GM12892 (cell line): ENCODE measurements at regions not wholly inside any gene's neighbourhood (a gene's known extent, or its start where the extent isn't known, plus 50 kb on each side); places are given as distances from the start of the nearest gene placed in this dataset.

Experiments used
- DNase-seq: peaks from one replicate; pipeline ENCODE4 v3.0.0; 2011; ENCODE audit not compliant: insufficient read length
- FAIRE-seq: peaks from 2 replicates; lab custom pipeline; 2011; peaks lifted over from hg19 to GRCh38; lab: Jason Lieb, UNC
- POLR2A ChIP-seq: IDR thresholded peaks from 2 replicates; pipeline ENCODE4 v1.6.1; 2011; ENCODE audit warnings: low read depth, low read length, control low read depth
- POLR2AphosphoS5 ChIP-seq: IDR thresholded peaks from 2 replicates; pipeline ENCODE4 v1.6.1; 2011; ENCODE audit warnings: low read depth, low read length, control low read depth
- TAF1 ChIP-seq: IDR thresholded peaks from 2 replicates; pipeline ENCODE4 v1.6.1; 2011; ENCODE audit warnings: low read depth, mild to moderate bottlenecking, control low read depth, low read length, borderline replicate concordance

GRCh38 chr7:132733860-132734259 is 157.6 kb upstream of the PLXNA4 start:
- FAIRE-seq, result no peak
- TF ChIP-seq POLR2A (no peak), POLR2AphosphoS5 (no peak)

GRCh38 chr7:132732321-132732865 is 156.1 kb upstream of the PLXNA4 start:
- TF ChIP-seq POLR2AphosphoS5, result no peak
- TF ChIP-seq TAF1, result no peak
- no peak for TF ChIP-seq POLR2A
- DNase-seq (no peak), FAIRE-seq (no peak)

More at GRCh38 chr7:132733860-132734259, 157.6 kb upstream of the PLXNA4 start:
- DNase-seq, result no peak

GRCh38 chr7:132730105-132730504 is 153.8 kb upstream of the PLXNA4 start:
- no peak for FAIRE-seq
- TF ChIP-seq POLR2AphosphoS5 (no peak), TAF1 (no peak), POLR2A (no peak)
- DNase-seq, result no peak

DNA sequence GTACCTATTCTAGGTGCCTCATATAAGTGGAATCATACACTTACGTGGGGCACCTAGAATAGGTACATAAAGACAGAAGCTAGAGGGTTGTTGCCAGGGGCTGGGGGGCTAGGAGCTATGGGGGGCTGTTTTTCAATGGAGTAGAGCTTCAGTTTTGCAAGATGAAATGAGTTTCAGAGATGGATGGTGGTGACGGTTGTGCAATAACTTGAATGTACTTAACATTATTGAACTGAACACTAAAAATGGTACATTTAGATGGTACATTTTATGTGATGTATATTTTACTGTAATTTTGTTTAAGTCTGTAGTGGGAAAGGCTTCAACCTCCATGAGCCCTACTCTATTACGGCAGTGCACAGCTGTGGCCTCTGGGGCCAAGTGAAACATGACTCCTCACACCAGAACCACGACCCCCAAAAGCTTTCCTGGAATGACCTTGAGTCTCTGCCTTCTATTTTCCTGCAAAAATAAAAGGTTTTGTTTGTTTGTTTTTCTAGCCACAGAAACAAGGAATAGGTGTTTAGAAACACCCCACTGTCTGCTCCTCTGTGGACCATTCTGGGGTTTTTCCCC is 147.3 kb upstream of the PLXNA4 start:
- FAIRE-seq (no peak), DNase-seq (no peak)
- no peak for TF ChIP-seq TAF1
- no peak for TF ChIP-seq POLR2A
- TF ChIP-seq POLR2AphosphoS5, result no peak

GRCh38 chr7:132720835-132721234 is 144.6 kb upstream of the PLXNA4 start:
- TF ChIP-seq POLR2AphosphoS5 (no peak), POLR2A (no peak), TAF1 (no peak)
- no peak for FAIRE-seq
- DNase-seq, result no peak

DNA sequence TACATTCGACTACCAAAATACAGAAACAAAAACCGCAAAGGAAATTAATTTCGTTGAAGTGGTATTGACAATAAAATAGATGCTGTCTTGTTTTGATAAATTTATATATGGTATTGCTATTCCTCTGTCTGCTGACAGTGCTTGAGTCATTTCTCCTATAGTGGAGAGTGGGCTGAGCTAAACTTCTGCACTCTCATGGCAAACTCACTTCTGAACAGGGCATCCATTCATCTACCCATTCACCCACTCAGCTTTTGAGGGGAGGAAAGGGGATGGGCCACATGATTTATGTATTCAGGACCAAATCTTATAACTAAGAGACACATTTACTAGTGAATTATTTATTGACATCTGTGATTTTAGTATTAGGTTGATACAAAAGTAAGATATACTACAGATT is 137.6 kb upstream of the PLXNA4 start:
- DNase-seq, result no peak
- TF ChIP-seq POLR2AphosphoS5, result no peak
- no peak for TF ChIP-seq POLR2A
- no peak for TF ChIP-seq TAF1
- FAIRE-seq, result no peak

- FAIRE-seq, result no peak
- TF ChIP-seq POLR2AphosphoS5, result no peak
- no peak for TF ChIP-seq POLR2A
- no peak for TF ChIP-seq TAF1
- DNase-seq, result no peak
Measured at GRCh38 chr7:132709971-132710567, 133.8 kb upstream of the PLXNA4 start.

DNA sequence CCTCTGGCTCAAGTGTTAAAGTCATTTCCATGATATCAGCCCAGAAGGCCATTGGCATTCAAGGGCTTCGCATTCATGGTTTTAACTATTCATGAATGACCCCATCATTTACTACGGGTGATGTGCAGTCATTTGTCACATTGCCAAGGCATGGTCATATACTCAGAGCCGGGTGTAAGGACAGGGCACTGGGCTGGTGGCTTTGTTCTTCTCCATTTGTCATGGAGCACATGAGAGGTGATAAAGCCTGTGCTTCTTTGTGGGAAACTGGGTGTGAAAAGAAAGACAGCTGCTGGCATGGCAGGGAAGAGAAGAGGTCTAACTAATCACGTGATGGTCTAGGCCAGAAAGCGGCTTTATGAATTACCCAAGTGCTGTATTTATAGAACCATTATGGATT is 132.2 kb upstream of the PLXNA4 start:
- no peak for DNase-seq
- no peak for TF ChIP-seq TAF1
- TF ChIP-seq POLR2AphosphoS5, result no peak
- TF ChIP-seq POLR2A, result no peak
- FAIRE-seq, result no peak

- DNase-seq, result no peak
- TF ChIP-seq TAF1 (no peak), POLR2A (no peak), POLR2AphosphoS5 (no peak)
- FAIRE-seq, result no peak
Measured at GRCh38 chr7:132705146-132705545, 128.9 kb upstream of the PLXNA4 start.

GRCh38 chr7:132703742-132704141 is 127.5 kb upstream of the PLXNA4 start:
- FAIRE-seq, result no peak
- no peak for TF ChIP-seq POLR2AphosphoS5
- no peak for TF ChIP-seq POLR2A
- TF ChIP-seq TAF1, result no peak
- no peak for DNase-seq

GRCh38 chr7:132697003-132697402 is 120.7 kb upstream of the PLXNA4 start:
- DNase-seq (no peak), FAIRE-seq (no peak)
- TF ChIP-seq POLR2A (no peak), POLR2AphosphoS5 (no peak), TAF1 (no peak)

GRCh38 chr7:132696332-132696731 is 120.1 kb upstream of the PLXNA4 start:
- TF ChIP-seq TAF1 (no peak), POLR2AphosphoS5 (no peak), POLR2A (no peak)
- FAIRE-seq (no peak), DNase-seq (no peak)

DNA sequence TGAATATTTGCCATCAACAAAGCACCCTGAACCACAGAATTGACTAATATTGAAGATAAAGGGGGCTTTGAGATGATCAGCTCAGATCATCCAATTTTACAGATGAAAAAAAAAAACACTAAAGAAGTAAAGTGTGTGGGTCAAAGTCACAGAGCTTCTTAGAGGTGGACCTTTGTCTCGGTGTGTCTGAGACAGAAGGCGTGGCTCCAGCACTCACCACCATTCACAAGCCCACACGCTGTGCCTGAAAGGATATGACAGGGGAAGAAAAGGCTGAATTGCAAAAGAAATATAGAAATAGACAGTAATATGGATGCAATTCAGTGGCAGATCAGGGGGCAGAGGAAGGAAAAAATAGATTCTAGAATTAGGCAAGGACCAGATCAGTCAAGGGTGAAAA is 114.9 kb upstream of the PLXNA4 start:
- DNase-seq, result no peak
- TF ChIP-seq POLR2A, result no peak
- no peak for TF ChIP-seq POLR2AphosphoS5
- TF ChIP-seq TAF1, result no peak
- no peak for FAIRE-seq
